Neural cell (in vitro differentiated cells): ENCODE measurements at regions not wholly inside any gene's neighbourhood (a gene's known extent, or its start where the extent isn't known, plus 50 kb on each side); places are given as distances from the start of the nearest gene placed in this dataset.

Experiments
- H2AFZ ChIP-seq: fragments of 200-600, 300-800 bp; sonication (generic), shearing (Covaris generic); 2 replicates; pipeline ENCODE4 v1.6.0; 2014; ENCODE audit warnings: low read depth, mild to moderate bottlenecking, antibody characterized with exemption, low read length, moderate library complexity
- H3F3A ChIP-seq: fragments of 200-600 bp; shearing (Covaris generic); 2 replicates; pipeline ENCODE4 v1.6.1; 2016; ENCODE audit warnings: mild to moderate bottlenecking, moderate library complexity, mixed read lengths, antibody characterized with exemption, low read length; ENCODE audit not compliant: insufficient read depth, poor library complexity, severe bottlenecking
- H3K27ac ChIP-seq: fragments of 200-600, 300-800 bp; sonication (generic), shearing (Covaris generic); 2 replicates; pipeline ENCODE4 v1.5.1; 2014; ENCODE audit warnings: mild to moderate bottlenecking, low read length, moderate library complexity
- H3K27me3 ChIP-seq: fragments of 300-800, 200-600 bp; sonication (generic), shearing (Covaris generic); 2 replicates; pipeline ENCODE4 v1.6.0; 2014; ENCODE audit warnings: mild to moderate bottlenecking, low read depth, low read length, moderate library complexity; ENCODE audit not compliant: insufficient read depth
- H3K36me3 ChIP-seq: fragments of 300-800, 200-600 bp; sonication (generic), shearing (Covaris generic); 2 replicates; pipeline ENCODE4 v1.5.1; 2014; ENCODE audit warnings: mild to moderate bottlenecking, antibody characterized with exemption, low read length, moderate library complexity; ENCODE audit not compliant: insufficient read depth
- H3K4me2 ChIP-seq: fragments of 300-800, 200-600 bp; sonication (generic), shearing (Covaris generic); 2 replicates; pipeline ENCODE4 v1.6.0; 2014; ENCODE audit warnings: mild to moderate bottlenecking, low read length
- H3K4me3 ChIP-seq: fragments of 300-800, 200-600 bp; sonication (generic), shearing (Covaris generic); 2 replicates; pipeline ENCODE4 v1.5.1; 2014; ENCODE audit warnings: mild to moderate bottlenecking, low read length, moderate library complexity
- H3K79me2 ChIP-seq: fragments of 200-600 bp; shearing (Covaris generic); replicated peaks from 2 replicates; pipeline ENCODE4 v1.6.0; 2014; ENCODE audit warnings: mild to moderate bottlenecking, low read length, moderate library complexity; ENCODE audit not compliant: insufficient read depth
- H3K9ac ChIP-seq: fragments of 300-800, 200-600 bp; sonication (generic), shearing (Covaris generic); 2 replicates; pipeline ENCODE4 v1.6.1; 2016; ENCODE audit warnings: mild to moderate bottlenecking, low read length, mixed read lengths
- H3K9me2 ChIP-seq: fragments of 200-600 bp; shearing (Covaris generic); 2 replicates; pipeline ENCODE4 v1.6.1; 2016; ENCODE audit warnings: mild to moderate bottlenecking, low read length, mixed read lengths; ENCODE audit not compliant: insufficient read depth
- H3K9me3 ChIP-seq: fragments of 200-600, 300-800 bp; sonication (generic), shearing (Covaris generic); 2 replicates; pipeline ENCODE4 v1.6.1; 2016; ENCODE audit warnings: mild to moderate bottlenecking, mixed run types, low read length, moderate library complexity, mixed read lengths
- H4K20me1 ChIP-seq: fragments of 200-600 bp; shearing (Covaris generic); 2 replicates; pipeline ENCODE4 v1.6.1; 2016; ENCODE audit warnings: mild to moderate bottlenecking, mixed run types; ENCODE audit not compliant: insufficient read depth
- EP300 ChIP-seq: fragments of 450-650 bp; conservative IDR thresholded peaks from 2 replicates; pipeline ENCODE4 v1.6.1; 2014; ENCODE audit warnings: antibody characterized with exemption, mild to moderate bottlenecking, moderate library complexity; ENCODE audit not compliant: poor library complexity, severe bottlenecking
- EZH2 ChIP-seq: fragments of 200-600, 300-800 bp; shearing (Covaris generic), sonication (generic); IDR thresholded peaks from 2 replicates; pipeline ENCODE4 v1.6.1; 2014; ENCODE audit warnings: antibody characterized with exemption, low read length, borderline replicate concordance, mild to moderate bottlenecking; ENCODE audit not compliant: insufficient read depth, poor library complexity, severe bottlenecking
- MXI1 ChIP-seq: fragments of 450-650 bp; conservative IDR thresholded peaks from 2 replicates; pipeline ENCODE4 v1.6.1; 2014; ENCODE audit warnings: antibody characterized with exemption, mild to moderate bottlenecking; ENCODE audit not compliant: poor library complexity, severe bottlenecking
- POLR2AphosphoS5 ChIP-seq: IDR thresholded peaks from 2 replicates; pipeline ENCODE4 v1.6.1; 2012
- RAD21 ChIP-seq: fragments of 450-650 bp; conservative IDR thresholded peaks from 2 replicates; pipeline ENCODE4 v1.6.1; 2014; ENCODE audit warnings: antibody characterized with exemption, mild to moderate bottlenecking, moderate library complexity
- SMC3 ChIP-seq: fragments of 450-650 bp; conservative IDR thresholded peaks from 2 replicates; pipeline ENCODE4 v1.6.1; 2014; ENCODE audit warnings: antibody characterized with exemption, mild to moderate bottlenecking, moderate library complexity; ENCODE audit not compliant: poor library complexity
- TAF1 ChIP-seq: IDR thresholded peaks from 2 replicates; pipeline ENCODE4 v1.6.1; 2012; ENCODE audit warnings: low read depth
- TF ChIP-seq, protein P1 (sequence below): IDR thresholded peaks from 2 replicates; pipeline ENCODE4 v1.6.1; 2012; ENCODE audit warnings: borderline replicate concordance
- TF ChIP-seq, protein P2 (sequence below): fragments of 450-650 bp; IDR thresholded peaks from 2 replicates; pipeline ENCODE4 v1.5.1; 2014; ENCODE audit warnings: antibody characterized with exemption, mild to moderate bottlenecking, moderate library complexity; ENCODE audit not compliant: poor library complexity, severe bottlenecking

DNA sequence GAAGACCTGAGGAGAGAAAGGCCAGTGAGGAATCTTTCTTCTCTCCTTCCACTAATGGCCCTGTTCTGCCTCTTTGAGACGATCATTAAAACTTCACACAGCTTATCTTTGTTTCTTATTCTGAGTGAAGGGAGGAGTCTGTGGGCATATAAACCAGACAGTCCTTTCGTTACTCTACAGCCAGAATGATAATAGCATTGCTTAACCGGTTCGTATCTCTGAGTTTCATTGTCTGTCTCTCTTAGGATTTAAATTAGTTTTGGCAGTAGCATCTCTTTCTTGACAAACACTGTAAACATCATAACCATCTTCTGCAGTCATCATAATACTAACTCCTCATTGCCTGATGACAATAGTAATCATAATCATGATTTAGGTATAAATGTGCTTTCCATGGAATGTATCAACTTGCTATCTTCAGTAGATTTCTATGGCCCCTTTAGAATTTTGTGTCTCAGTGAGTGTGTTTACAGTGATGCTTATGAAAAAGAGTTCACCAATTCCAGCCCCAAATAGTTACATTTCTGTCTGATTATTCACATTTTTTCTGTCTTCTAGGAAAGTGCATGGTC lies 618.8 kb upstream of the KLF4 start:
- H3K9me2 ChIP-seq = no peaks in the 10 kb centered on the region
- H3K4me3 ChIP-seq = no peak overlapping the region
- no peak overlapping the region for H2AFZ ChIP-seq
- no peak overlapping the region for H3K4me2 ChIP-seq
- no peak for TF ChIP-seq EP300
- TF ChIP-seq, protein P1, sequence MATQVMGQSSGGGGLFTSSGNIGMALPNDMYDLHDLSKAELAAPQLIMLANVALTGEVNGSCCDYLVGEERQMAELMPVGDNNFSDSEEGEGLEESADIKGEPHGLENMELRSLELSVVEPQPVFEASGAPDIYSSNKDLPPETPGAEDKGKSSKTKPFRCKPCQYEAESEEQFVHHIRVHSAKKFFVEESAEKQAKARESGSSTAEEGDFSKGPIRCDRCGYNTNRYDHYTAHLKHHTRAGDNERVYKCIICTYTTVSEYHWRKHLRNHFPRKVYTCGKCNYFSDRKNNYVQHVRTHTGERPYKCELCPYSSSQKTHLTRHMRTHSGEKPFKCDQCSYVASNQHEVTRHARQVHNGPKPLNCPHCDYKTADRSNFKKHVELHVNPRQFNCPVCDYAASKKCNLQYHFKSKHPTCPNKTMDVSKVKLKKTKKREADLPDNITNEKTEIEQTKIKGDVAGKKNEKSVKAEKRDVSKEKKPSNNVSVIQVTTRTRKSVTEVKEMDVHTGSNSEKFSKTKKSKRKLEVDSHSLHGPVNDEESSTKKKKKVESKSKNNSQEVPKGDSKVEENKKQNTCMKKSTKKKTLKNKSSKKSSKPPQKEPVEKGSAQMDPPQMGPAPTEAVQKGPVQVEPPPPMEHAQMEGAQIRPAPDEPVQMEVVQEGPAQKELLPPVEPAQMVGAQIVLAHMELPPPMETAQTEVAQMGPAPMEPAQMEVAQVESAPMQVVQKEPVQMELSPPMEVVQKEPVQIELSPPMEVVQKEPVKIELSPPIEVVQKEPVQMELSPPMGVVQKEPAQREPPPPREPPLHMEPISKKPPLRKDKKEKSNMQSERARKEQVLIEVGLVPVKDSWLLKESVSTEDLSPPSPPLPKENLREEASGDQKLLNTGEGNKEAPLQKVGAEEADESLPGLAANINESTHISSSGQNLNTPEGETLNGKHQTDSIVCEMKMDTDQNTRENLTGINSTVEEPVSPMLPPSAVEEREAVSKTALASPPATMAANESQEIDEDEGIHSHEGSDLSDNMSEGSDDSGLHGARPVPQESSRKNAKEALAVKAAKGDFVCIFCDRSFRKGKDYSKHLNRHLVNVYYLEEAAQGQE = no peak
- TF ChIP-seq SMC3 = no peak
- TF ChIP-seq TAF1 = no peak
- no peak for TF ChIP-seq RAD21
- TF ChIP-seq POLR2AphosphoS5 = no peak
- TF ChIP-seq MXI1 = no peak
- no peak for TF ChIP-seq EZH2
- TF ChIP-seq, protein P2, sequence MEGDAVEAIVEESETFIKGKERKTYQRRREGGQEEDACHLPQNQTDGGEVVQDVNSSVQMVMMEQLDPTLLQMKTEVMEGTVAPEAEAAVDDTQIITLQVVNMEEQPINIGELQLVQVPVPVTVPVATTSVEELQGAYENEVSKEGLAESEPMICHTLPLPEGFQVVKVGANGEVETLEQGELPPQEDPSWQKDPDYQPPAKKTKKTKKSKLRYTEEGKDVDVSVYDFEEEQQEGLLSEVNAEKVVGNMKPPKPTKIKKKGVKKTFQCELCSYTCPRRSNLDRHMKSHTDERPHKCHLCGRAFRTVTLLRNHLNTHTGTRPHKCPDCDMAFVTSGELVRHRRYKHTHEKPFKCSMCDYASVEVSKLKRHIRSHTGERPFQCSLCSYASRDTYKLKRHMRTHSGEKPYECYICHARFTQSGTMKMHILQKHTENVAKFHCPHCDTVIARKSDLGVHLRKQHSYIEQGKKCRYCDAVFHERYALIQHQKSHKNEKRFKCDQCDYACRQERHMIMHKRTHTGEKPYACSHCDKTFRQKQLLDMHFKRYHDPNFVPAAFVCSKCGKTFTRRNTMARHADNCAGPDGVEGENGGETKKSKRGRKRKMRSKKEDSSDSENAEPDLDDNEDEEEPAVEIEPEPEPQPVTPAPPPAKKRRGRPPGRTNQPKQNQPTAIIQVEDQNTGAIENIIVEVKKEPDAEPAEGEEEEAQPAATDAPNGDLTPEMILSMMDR = no peak
- H3F3A ChIP-seq = no peaks in the 10 kb centered on the region
- no peak overlapping the region for H3K9ac ChIP-seq
- H3K27me3 ChIP-seq = no peaks in the 10 kb centered on the region
- H3K9me3 ChIP-seq = no peaks in the 10 kb centered on the region
- H3K79me2 ChIP-seq = no peaks in the 10 kb centered on the region
- no peaks in the 10 kb centered on the region for H3K36me3 ChIP-seq
- no peak overlapping the region for H3K27ac ChIP-seq
- no peaks in the 10 kb centered on the region for H4K20me1 ChIP-seq

GRCh38 chr9:108105885-108106284 lies 616.3 kb upstream of the KLF4 start:
- H3K36me3 ChIP-seq = no peaks in the 10 kb centered on the region
- no peak overlapping the region for H2AFZ ChIP-seq
- no peak overlapping the region for H3K4me3 ChIP-seq
- no peak overlapping the region for H3K4me2 ChIP-seq
- no peaks in the 10 kb centered on the region for H3F3A ChIP-seq
- H3K27me3 ChIP-seq = no peaks in the 10 kb centered on the region
- TF ChIP-seq EP300 (no peak), MXI1 (no peak), SMC3 (no peak), POLR2AphosphoS5 (no peak)
- TF ChIP-seq, protein P1 = no peak
- TF ChIP-seq, protein P2 = no peak
- H4K20me1 ChIP-seq = no peaks in the 10 kb centered on the region
- no peaks in the 10 kb centered on the region for H3K79me2 ChIP-seq
- no peak overlapping the region for H3K27ac ChIP-seq
- H3K9me2 ChIP-seq = no peaks in the 10 kb centered on the region
- H3K9ac ChIP-seq = no peak overlapping the region
- H3K9me3 ChIP-seq = no peaks in the 10 kb centered on the region
